ENCODE measurements at regions not wholly inside any gene's neighbourhood (a gene's known extent, or its start where the extent isn't known, plus 50 kb on each side); places are given as distances from the start of the nearest gene placed in this dataset.

- Histone ChIP-seq H4K20me1 (replicated peaks; ENCODE audit: control insufficient read depth, insufficient read depth, low read length) (no peaks in the 10 kb centered on the region), H3K4me3 (no peak overlapping the region), H3K27ac (ENCODE audit: extremely low read depth, low read depth, low read length) (no peak overlapping the region), H2AFZ (ENCODE audit: low read depth, low read length) (no peak overlapping the region), H3K4me2 (ENCODE audit: insufficient read depth, low read length) (no peak overlapping the region), H3K9me1 (ENCODE audit: control insufficient read depth, insufficient read depth, low read length) (no peaks in the 10 kb centered on the region), H3K9me3 (replicated peaks; ENCODE audit: control insufficient read depth, insufficient read depth, low read depth, low read length) (no peaks in the 10 kb centered on the region), H3K27me3 (ENCODE audit: control insufficient read depth in 2 of 2, insufficient read depth in 2 of 2, low read length in 2 of 2) (no peaks in the 10 kb centered on the region), H3K9ac (ENCODE audit: insufficient read depth in 1 of 2, low read depth in 2 of 2, low read length in 2 of 2) (no peak overlapping the region), H3K4me1 (replicated peaks in 1 of 2; ENCODE audit: control insufficient read depth in 2 of 2, insufficient read depth in 2 of 2, low read length in 2 of 2) (no peaks in the 10 kb centered on the region; a peak in 1 of 5 replicates), H3K79me2 (ENCODE audit: control insufficient read depth, insufficient read depth, low read length) (no peaks in the 10 kb centered on the region), H3K36me3 (ENCODE audit: control insufficient read depth, insufficient read depth, low read length) (no peaks in the 10 kb centered on the region)
- no TSS peak for BruUV-seq (replicated peaks)
- no peak for ATAC-seq
- no peak for DNase-seq (ENCODE audit: extremely low read depth in 1 of 4, low spot score in 3 of 4)
- 20% methylated on average over 2 of the region's 2 CpGs for WGBS (ENCODE audit: insufficient coverage, low coverage, missing lambda C conversion rate)
- intact Hi-C loops (cut with micrococcal nuclease), result no loop called here
- in situ Hi-C loops (cut with MboI), result no loop called here
- FAIRE-seq, result no peak
- ChIA-PET CTCF (ENCODE audit: low intra/inter-chr PET ratio) (no interaction called here), POLR2A (interaction anchor here (0.8 kb wide), 1 partner anchor 27 kb away, joined by 3 read pairs; no protein-coding TSS in a partner anchor)
- no peak for TF ChIP-seq ZZZ3 (IDR thresholded peaks at IDR 0.05)
- TF ChIP-seq, protein P1, sequence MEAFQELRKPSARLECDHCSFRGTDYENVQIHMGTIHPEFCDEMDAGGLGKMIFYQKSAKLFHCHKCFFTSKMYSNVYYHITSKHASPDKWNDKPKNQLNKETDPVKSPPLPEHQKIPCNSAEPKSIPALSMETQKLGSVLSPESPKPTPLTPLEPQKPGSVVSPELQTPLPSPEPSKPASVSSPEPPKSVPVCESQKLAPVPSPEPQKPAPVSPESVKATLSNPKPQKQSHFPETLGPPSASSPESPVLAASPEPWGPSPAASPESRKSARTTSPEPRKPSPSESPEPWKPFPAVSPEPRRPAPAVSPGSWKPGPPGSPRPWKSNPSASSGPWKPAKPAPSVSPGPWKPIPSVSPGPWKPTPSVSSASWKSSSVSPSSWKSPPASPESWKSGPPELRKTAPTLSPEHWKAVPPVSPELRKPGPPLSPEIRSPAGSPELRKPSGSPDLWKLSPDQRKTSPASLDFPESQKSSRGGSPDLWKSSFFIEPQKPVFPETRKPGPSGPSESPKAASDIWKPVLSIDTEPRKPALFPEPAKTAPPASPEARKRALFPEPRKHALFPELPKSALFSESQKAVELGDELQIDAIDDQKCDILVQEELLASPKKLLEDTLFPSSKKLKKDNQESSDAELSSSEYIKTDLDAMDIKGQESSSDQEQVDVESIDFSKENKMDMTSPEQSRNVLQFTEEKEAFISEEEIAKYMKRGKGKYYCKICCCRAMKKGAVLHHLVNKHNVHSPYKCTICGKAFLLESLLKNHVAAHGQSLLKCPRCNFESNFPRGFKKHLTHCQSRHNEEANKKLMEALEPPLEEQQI (IDR thresholded peaks at IDR 0.05), result no peak
- TF ChIP-seq ZNF398 (CRISPR knock-in tag; IDR thresholded peaks at IDR 0.05), result no peak
- TF ChIP-seq LARP7 (IDR thresholded peaks at IDR 0.05), result no peak
- no peak for TF ChIP-seq C11orf30 (IDR thresholded peaks at IDR 0.05; ENCODE audit: low read depth)
- TF ChIP-seq CBX8 (IDR thresholded peaks at IDR 0.05; ENCODE audit: borderline replicate concordance, extremely low read depth, low read depth, low read length, poor library complexity, severe bottlenecking), result no peak
- TF ChIP-seq ZNF551 (CRISPR knock-in tag; IDR thresholded peaks at IDR 0.05), result no peak
- TF ChIP-seq MYC (IDR thresholded peaks at IDR 0.05; ENCODE audit: low read depth, low read length), result no peak
- no peak for TF ChIP-seq MYC (CRISPR knock-in tag; IDR thresholded peaks at IDR 0.05; ENCODE audit: borderline replicate concordance, low read depth)
- no peak for TF ChIP-seq HNRNPUL1 (IDR thresholded peaks at IDR 0.05; ENCODE audit: low read length)
- TF ChIP-seq ILK (tag; IDR thresholded peaks at IDR 0.05; ENCODE audit: borderline replicate concordance, low read depth), result no peak
- TF ChIP-seq ZNF175 (CRISPR knock-in tag; IDR thresholded peaks at IDR 0.05; ENCODE audit: low read depth), result no peak
- no peak for TF ChIP-seq ZNF140 (CRISPR knock-in tag; IDR thresholded peaks at IDR 0.05)
- TF ChIP-seq XRCC3 (IDR thresholded peaks at IDR 0.05), result no peak
- no peak for TF ChIP-seq ZNF408 (CRISPR knock-in tag; IDR thresholded peaks at IDR 0.05; ENCODE audit: low read depth)
- no peak for TF ChIP-seq XRCC4 (IDR thresholded peaks at IDR 0.05; ENCODE audit: extremely low read depth, insufficient read depth, insufficient read length)
- no peak for TF ChIP-seq ZFPM2 (CRISPR knock-in tag; IDR thresholded peaks at IDR 0.05)
- no peak for TF ChIP-seq SNIP1 (IDR thresholded peaks at IDR 0.05; ENCODE audit: low read depth)
- no peak for TF ChIP-seq ELF4 (CRISPR knock-in tag; IDR thresholded peaks at IDR 0.05)
Measured at GRCh38 chr12:24155042-24155441, 205.6 kb upstream of the SOX5 start.
